Activated CD4-positive, alpha-beta T cell treated with anti-CD3 and anti-CD28 coated beads for 4 hours (primary cell): ENCODE measurements at regions not wholly inside any gene's neighbourhood (a gene's known extent, or its start where the extent isn't known, plus 50 kb on each side); places are given as distances from the start of the nearest gene placed in this dataset.
"Not testable (repeated sequence)": the region's sequence is repeated elsewhere in the genome, so short reads cannot be mapped to it uniquely, and the experiment has no call there.

Experiments used
- DNase-seq, 2 donors: peaks; one replicate each; pipeline ENCODE4 v3.0.0-alpha.2; 2020

DNA sequence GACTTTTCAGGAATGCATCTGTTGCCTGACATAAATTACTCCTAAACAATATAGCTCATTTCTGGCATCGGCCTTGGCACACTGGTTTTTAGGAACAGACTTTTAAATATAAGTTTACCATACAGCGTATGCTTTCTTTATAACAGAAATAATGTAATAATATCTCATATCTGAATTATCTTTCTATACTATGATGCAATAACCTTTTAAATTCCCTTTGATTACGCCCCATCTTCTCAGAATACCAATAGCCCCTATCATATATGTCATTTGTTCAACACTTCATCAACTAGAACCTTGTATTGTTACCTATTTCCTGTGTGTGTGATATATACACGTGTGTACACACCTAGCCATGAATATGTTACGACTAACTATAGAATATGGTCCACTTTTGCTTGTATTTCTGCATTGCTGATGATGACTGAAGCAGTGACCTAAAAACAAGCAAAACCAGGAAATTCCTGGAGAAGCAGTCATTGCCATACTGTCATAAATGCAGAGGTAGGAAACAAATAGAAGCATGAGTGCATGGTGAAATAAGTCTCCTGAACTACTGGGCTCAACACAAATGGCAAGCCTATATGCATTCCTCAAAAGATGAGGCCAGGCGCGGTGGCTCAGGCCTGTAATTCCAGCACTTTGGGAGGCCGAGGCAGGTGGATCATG is 618.4 kb upstream of the NRP1 start:
- no peak for DNase-seq

- DNase-seq: no peak
Measured at GRCh38 chr10:33950206-33950605, 615.7 kb upstream of the NRP1 start.

- DNase-seq: no peak
Measured at GRCh38 chr10:33947544-33947943, 613.1 kb upstream of the NRP1 start.

DNA sequence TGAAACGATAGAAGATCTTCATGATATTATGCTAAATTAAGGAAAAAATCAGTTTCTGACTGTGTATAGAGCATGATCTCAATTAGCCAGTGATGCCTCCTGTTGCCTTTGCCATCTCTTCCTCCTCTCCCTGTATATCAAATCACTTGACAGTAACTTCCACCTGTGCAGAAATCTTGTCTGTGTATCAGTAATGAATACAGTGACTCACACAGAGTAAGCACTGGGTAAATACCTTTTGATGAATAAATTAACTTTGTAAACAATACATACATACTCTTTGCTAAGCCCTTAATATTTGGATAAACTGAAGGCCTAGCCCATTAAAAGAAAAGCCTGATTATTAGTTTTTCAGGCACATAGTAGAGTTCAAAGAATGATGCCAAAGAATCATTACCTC is 610.6 kb upstream of the NRP1 start:
- DNase-seq: no peak

- DNase-seq: no peak
Measured at GRCh38 chr10:33942508-33942907, 608.0 kb upstream of the NRP1 start.

GRCh38 chr10:33939892-33940291 is 605.4 kb upstream of the NRP1 start:
- DNase-seq: no peak

DNA sequence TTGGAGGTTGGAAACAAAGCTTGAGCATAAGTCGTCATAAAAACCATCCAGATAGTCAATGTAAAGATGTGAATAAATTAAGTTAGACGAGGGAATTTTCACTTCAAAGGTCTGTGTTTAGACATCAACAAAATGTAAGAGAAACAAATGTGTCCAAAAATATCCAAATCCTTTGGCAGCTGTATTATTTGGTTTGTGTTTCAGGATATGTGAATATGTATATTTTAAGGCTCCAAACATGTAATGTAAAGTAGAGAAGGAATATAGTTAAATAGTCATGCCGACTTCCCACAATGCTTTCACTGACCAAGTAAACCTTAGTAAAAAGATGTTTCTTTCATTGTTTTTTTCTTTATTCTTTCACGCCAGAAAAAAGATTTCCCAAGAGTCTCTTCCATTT is 604.9 kb upstream of the NRP1 start:
- no peak for DNase-seq

- DNase-seq: no peak
Measured at GRCh38 chr10:33938001-33938400, 603.5 kb upstream of the NRP1 start.

GRCh38 chr10:33937036-33937730 is 602.7 kb upstream of the NRP1 start:
- DNase-seq: no peak

GRCh38 chr10:33935350-33935749 is 600.9 kb upstream of the NRP1 start:
- DNase-seq: no peak

GRCh38 chr10:33930079-33930478 is 595.6 kb upstream of the NRP1 start:
- no peak for DNase-seq

DNA sequence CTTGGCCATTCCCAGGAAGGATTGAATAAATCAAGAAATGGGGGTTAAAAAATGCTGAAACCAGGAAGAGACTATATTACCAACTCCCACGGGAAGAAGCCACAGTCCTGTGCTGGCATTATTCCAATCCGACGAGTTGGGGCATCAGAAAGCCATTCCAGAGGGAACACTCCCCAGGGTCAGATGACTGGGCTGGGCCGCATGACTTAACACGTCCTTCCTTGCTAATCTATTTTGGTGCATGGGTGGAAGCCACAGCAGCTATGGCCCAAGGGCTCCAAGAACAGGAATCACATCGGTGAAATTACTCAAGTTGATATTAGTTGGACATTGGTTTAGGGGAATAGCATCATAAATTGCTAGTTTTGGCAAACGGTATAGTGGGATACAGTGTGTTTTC is 592.9 kb upstream of the NRP1 start:
- DNase-seq: no peak

DNA sequence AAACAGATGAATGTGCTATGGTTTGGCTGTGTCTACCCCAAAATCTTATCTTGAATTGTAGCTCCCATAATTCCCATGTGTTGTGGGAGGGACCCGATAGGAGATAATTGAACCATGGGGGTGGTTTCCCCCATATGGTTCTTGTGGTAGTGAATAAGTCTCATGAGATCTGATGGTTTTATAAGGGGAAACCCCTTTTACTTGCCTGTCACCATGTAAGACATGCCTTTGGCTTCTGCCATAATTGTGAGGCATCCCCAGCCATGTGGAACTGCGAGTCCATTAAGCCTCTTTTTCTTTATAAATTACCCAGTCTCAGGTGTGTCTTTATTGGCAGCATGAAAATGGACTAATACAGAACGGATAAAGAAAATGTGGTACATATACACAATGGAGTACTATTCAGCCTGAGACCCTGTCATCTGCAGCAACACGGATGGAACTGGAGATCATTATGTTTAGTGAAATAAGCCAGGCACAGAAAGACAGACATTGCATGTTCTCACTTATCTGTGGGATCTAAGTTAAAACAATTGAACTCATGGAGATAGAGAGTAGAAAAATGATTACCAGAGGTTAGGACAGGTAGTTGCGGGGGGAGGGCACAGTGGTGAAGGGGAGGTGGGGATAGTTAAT is 587.6 kb upstream of the NRP1 start:
- no peak for DNase-seq

DNA sequence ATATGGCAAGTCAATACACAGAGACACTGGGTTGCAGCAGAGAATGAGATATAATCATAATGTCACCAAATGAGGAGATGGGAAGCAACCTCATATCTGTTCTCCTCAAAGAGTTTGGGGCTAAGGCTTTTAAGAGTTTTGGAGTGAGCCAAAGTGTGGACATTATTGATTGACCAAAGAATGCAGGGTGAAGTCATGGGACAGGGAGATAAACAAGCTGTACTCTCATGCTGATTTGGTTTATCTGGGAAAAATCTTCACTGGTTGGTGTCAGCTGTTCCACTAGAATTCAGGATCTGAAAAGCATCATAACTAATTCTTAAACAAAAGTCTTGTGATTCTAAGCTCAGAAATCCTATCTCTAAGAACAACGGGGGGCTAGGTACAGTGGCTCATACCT is 585.9 kb upstream of the NRP1 start:
- DNase-seq: no peak

DNA sequence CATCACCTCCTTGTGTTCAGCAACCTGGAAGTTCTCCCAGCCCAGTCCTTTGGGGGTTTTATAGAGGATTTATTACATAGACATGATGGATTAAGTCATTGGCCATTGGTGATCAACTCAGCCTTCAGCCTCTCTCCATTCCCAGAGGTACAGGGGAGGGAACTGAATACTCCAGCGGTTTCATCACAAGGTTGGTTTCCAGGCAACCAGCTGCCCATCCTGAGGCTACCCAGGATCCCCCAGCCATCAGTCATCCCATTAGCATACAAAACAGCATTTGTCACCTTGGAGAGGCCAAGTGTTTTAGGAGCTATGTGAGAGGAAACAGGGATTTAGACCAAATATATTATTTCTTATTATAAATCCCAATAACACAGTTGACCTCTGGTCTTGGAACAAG is 584.8 kb upstream of the NRP1 start:
- no peak for DNase-seq

DNA sequence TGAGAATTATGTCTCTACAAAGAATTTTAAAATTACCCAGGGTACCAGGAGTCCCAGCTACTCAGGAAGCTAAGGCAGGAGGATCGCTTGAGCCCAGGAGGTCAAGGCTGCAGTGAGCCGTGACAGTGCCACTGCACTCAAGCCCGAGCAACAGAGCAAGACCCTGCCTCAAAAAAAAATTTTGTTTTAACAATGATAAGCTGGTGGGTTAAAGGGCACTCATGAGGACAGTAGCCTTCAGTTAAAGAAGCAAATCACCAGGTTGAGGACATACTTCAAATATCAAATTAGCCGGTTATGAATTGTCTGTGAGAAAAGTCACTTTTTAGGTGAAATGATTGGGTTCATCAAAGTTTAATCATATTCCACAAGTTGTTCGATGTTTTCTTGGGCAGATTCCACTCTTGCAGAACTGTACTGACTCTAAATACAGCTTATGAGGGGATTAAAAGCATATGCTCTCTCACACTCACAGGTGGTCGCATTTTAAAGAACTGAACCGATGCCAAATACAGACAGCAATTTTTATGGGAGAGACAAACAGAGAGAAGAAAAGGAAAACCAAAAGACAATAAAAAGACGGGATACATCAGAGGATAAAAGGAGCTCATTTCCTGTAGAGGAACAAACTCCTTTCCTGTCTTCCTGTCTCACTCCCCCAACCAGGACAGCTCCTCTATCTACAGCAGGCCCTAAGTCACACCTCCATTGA is 582.8 kb upstream of the NRP1 start:
- DNase-seq: no peak

- DNase-seq: no peak
Measured at GRCh38 chr10:33914746-33915145, 580.3 kb upstream of the NRP1 start.

DNA sequence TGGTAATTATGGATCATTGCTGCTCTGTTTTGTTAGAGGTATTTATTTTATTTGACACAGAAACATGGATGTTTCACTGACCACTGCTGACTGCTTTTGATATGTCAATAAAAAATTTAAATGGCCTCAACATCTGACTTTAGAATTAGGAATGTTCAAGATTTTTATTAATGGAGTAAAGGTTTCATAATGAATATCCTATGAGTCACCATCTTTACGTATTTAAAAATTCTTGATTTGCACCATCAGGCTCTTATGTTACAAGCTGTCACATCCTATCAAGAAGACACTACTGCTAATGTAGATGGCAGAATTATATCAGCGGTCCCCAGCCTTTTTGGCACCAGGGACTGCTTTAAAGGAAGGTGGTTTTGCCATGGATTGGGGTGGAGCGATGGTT is 578.7 kb upstream of the NRP1 start:
- no peak for DNase-seq

GRCh38 chr10:33909476-33909875 is 575.0 kb upstream of the NRP1 start:
- not testable (repeated sequence) for DNase-seq

DNA sequence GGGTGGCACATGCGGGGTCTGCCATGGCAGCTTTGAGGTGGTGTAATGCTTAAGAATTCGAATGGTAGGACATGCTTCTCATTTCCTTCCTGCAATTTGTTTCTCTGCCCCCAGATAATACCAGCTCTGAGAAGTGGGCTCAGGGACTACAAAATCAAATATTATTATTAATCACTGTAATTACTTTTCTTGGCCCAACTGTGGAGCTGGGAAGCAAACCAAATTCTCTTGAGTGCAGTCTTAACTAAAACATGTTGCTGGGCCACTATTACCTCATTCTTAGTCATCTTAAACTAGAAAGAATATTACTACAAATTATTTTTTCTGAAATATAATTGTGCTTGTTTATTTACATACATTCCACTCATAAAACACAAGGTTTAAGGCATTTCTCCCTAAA is 566.7 kb upstream of the NRP1 start:
- DNase-seq: no peak

DNA sequence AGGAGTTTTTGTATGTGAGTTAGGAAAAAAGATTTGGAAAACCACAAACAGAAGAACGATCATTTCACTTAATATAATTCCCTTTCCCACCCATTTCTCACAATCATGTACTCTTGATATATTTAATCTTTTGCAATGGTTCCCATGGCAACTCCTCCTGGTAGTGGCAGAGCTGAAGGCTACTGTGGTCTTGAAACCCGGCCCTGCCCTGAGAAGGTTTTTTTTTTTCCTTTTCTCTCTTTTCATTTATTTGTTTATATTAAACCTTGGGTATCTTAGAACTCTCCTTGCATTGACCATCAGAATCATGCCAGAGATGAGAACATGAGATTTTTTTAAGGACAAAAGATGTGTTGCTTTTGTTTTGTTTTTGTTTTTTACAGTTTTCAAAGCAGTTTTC is 566.1 kb upstream of the NRP1 start:
- DNase-seq: no peak

DNA sequence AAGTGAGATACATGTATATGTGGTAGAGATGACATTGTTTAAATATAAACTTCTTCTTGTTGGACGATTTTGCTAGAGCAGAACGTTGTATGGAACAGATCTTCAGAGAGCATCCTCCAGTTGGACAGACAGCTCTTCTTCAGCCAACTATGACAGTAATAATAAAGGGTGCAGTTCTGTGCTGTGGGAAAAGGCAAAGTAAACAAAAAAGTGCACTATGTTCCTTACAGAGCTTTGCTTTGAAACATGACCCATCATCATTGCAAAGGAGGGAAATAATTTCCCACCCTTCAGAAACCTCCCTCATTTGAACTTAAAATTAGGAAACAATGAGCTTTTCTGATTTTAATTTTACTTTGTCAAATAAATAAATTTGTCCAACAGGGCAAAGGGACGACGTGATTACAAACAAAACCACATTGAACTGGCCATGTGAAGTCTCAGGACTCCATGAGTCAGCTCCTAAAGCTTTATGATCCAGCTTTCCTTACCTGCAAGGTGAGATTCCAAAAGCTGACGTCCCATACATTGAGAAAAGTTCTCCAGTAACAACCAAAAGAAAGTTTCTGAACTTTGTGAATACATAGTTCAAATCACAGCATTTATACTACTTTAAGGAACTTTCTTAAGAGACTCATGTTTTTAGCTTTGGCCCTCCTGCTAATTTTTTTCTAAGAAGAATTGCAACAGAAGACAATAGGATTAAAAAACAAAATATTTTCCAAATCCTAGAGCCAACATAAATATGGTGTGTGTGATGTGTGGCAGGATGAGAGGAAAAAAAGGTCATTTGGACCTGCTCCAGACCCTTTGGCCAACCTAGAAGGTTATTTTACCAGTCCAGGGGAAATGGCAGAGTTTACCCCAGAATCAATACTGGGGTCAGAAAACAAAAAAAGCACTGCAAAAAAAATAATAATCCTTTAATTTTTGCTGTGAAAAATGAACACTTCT is 565.4 kb upstream of the NRP1 start:
- no peak for DNase-seq

GRCh38 chr10:33897291-33897752 is 562.9 kb upstream of the NRP1 start:
- DNase-seq: no peak
